ENCODE measurements at regions not wholly inside any gene's neighbourhood (a gene's known extent, or its start where the extent isn't known, plus 50 kb on each side); places are given as distances from the start of the nearest gene placed in this dataset.
"Not testable (repeated sequence)": the region's sequence is repeated elsewhere in the genome, so short reads cannot be mapped to it uniquely, and the experiment has no call there.

DNA sequence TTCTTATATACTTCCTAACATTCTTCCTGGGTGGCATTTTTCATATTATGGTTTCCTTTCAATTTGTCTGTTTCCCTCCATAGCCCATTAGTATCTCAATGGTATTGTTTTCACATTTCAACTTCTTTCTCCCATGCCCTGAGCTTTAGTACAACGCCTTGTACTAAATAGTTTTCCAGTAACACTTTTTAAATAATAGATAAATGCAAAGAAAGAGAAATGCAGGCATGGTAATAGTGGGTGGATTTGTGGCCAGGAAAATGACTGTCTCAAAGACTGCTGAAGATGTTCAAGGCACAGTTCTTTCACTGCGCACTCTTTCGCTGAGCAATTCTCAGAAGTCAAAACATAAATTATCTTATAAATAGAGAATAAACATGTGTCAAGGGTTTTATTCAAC, 145.1 kb downstream of the LCA5 start:
- DNase-seq, result no peak

DNA sequence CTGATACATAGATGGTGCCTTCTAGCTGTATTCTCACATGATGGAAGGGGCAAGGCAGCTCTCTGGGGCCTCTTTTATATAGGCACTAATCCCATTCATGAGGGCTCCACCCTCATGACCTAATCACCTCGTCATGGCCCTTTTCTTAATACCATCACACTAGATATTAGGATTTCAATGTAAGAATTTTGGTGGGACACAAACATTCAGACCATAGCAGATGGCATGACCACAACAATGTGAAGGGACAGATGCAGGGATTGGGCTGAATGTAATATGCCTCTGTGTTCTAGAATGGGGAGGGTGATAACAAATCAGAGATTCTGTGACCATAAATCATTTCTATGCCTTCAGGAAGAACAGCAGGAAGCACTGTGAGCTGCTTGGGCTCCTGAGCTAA, 145.8 kb downstream of the LCA5 start:
- no peak for DNase-seq

- DNase-seq, result no peak
These were observed 151.3 kb downstream of the LCA5 start for GRCh38 chr6:79385893-79386292.

- no peak for DNase-seq
These were observed 150.9 kb upstream of the HMGN3 start for GRCh38 chr6:79385333-79385732.

GRCh38 chr6:79384845-79385244, 150.4 kb upstream of the HMGN3 start:
- DNase-seq, result peak; percentile 58 to 84

GRCh38 chr6:79378957-79379356, 144.5 kb upstream of the HMGN3 start:
- DNase-seq, result no peak

GRCh38 chr6:79377888-79378348, 143.4 kb upstream of the HMGN3 start:
- DNase-seq, result no peak

GRCh38 chr6:79377047-79377446, 142.6 kb upstream of the HMGN3 start:
- no peak for DNase-seq

DNA sequence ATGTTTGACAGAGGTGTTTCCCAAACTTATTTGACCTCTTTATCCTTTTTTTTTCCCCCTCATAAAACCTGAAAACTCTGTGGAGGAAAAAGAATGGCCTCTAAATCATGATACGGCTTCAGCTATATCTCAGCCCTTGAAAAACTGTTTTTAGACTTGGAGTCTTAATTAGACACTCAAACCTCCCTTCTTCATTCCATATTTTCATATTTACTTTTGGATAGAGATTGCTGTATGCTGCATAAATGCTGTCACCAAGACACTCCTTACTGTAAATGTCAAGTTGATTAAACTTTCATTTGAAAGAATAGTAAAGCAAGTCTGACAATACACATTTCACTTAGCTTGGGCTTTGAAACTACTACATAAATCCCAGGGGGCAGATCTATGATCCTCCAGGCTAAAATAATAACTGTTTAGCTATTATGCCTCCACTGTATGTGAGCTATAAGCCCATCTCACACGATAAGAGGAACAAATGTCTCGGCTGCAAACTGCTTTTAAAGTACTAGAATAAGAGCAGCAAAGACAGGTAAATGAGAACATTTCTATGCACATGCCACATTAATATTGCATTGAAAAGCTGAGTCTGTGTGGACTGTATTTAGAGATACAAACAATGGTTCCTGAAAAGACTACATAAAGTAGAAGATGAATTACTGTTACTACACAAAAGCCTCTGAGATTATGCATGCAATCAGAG, 141.3 kb upstream of the HMGN3 start:
- DNase-seq, result peak in 1 of 2 experiments; percentile 43

- DNase-seq, result no peak
These were observed 139.8 kb upstream of the HMGN3 start for GRCh38 chr6:79374308-79374707.

GRCh38 chr6:79373880-79374279, 139.4 kb upstream of the HMGN3 start:
- DNase-seq, result no peak

DNA sequence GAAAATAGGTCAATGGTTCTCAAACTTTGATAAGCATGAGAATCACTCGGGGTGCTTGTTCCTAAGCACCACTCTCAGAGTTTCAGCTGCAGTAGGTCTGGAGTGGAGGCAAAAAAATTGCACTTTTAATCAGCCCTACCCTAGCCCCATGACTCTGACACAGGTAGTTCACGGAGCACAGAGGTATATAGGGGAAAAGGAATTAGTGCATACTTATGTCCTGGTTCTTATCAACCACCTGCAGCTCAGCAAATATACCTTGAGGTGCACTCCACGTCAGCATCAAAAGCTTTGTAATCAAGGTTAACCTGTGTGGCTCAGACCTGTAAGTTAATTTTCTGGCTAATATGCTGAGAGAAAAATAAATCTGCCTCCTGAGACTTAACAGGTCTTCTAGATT, 138.8 kb upstream of the HMGN3 start:
- no peak for DNase-seq

DNA sequence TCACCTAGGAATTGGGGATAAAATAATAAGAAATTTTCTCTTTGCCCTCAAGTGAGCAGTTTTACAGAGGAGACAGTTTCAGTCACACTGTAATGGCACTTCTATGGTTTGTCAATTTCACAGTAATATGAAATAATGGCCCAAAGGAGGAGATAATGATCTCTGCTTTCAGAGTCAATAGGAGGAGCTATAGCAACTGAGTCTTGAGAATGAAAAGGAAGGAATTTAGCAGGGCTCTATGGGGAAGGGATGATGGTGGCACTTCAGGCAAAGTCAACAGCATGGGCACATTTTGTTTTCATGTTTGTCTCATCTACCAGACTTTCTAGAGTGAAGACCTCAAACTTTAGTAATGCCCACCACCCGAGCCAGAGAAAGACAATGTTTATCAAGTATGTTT, 138.3 kb upstream of the HMGN3 start:
- DNase-seq, result no peak

DNA sequence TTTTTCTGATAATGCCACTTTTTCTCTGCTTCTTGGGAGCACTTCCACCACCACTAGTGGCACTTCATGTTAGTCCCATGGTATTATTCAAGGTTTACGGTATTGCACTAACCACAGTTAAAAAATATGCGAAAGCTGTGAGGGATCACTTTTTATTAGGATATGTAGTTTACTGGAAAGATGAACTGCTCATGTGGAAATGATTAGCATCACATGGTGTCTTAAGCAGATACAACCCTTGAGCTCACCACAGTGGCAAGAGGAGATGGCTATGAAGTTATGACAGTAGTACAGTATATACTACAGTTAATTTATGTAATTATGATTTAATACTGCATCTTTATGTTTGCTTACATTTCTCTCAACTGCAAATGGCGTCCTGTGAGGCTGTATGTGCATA, 134.5 kb upstream of the HMGN3 start:
- no peak for DNase-seq

GRCh38 chr6:79363441-79363840, 129.0 kb upstream of the HMGN3 start:
- DNase-seq, result not testable (repeated sequence)

DNA sequence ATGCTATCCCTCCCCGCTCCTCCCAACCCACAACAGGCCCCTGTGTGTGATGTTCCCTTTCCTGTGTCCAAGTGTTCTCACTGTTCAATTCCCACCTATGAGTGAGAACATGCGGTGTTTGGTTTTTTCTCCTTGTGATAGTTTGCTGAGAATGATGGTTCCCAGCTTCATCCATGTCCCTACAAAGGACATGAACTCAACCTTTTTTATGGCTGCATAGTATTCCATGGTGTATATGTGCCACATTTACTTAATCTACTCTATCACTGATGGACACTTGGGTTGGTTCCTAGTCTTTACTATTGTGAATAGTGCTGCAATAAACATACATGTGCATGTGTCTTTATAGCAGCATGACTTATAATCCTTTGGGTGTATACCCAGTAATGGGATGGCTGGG, 126.6 kb upstream of the HMGN3 start:
- DNase-seq, result not testable (repeated sequence)

DNA sequence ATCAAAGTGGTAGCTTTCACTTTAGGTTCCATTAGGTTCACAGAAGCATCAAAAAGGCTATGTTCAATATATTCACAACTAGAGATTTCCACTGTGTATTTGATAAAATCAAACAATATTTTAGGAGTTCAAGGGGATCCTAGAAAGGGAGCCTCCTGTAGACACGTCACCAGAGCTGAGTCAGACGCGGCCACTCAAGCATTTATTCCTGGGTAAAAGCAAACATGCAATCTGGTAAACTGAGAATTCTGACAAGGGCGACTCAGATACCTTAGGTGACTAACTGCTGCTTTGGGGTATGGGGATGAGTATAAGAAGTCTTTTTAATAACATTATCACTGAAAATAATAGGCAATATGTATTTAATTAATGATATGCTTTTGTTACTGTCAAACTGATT, 118.7 kb upstream of the HMGN3 start:
- DNase-seq, result no peak

- DNase-seq, result no peak
These were observed 104.0 kb upstream of the HMGN3 start for GRCh38 chr6:79338493-79338892.

DNA sequence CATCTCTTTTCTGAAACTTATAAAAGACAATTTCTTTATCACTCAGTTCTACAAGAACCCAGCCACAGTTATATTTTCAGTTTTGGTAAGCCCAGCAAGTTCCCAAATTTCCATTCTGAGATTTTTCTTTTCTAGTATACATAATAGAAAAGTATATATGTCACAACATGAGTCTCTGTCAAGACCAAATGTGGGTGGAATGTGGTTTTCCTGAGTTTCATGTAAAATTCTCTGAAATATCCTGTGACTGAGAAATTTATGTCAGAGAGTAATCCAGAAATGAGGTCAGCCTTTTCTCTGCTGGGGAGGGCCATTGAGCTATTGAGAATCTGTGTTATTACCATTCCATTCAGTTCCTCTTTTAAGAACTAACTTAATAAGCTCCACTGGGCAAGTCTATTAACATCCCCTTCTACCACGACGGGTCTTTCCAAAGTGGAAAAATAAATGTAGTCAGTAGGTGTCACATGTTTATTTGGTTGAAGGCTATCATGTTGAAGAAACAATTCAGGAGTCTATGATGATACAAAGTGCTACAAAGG, 100.7 kb upstream of the HMGN3 start:
- DNase-seq, result no peak

- no peak for DNase-seq
These were observed 100.2 kb upstream of the HMGN3 start for GRCh38 chr6:79334674-79335073.

- DNase-seq, result no peak
These were observed 96.2 kb upstream of the HMGN3 start for GRCh38 chr6:79330704-79331103.

DNA sequence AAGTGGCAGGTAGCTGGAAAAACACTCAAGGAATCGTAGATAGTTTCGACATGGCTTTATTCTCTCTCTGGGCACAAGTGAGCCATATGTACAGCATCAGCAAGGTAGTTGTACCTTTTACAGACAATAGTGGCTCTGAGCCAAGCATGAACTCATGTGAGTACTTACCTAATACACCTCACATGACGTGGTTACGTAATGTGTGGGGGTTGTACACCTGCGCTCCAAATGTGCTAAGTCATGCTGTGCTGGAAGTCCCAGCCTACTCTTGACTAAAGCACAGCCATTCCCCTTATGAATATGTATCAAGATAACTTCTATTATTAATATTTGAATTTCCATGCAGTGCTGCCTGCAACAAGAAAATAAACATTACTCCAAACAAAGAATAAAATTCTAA, 78.8 kb upstream of the HMGN3 start:
- peak in 1 of 2 experiments; percentile 10 for DNase-seq

DNA sequence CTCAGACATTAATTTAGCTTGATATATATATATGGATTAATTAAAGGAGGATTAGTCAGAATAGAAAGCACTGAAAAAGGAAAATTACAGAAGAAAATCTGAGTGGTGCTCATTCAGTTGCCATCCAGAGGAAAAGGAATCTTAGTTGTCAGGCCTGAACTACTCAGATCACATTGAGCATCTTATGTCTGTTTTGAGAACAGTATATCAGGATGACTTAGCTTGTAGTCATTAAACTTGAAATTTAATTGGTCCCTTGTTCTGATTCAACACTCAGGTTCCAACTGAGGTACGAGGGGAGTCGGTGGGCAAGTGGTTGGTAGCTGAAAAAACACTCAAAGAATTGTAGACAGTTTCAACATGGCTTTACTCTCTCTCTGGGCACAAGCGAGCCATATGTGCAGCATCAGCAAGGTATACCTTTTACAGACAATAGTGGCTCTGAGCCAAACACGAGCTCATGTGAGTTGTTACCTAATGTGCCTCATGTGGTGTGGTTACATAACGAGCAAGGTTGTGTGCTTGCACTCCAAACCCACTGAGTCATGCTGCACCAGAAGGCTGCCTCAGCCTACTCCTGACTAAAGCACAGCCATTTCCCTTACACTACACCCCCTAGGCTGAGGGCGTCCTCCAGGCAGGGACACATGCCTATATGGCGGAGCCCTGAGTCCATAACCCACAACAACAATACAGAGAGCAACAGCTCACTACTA, 73.0 kb upstream of the HMGN3 start:
- DNase-seq, result peak in 1 of 2 experiments; percentile 3

- no peak for DNase-seq
These were observed 70.5 kb upstream of the HMGN3 start for GRCh38 chr6:79305020-79305419.

All from NCI-H2081 (cell line).